HFF-Myc (cell line): ENCODE measurements at regions not wholly inside any gene's neighbourhood (a gene's known extent, or its start where the extent isn't known, plus 50 kb on each side); places are given as distances from the start of the nearest gene placed in this dataset.
"Not testable (repeated sequence)": the region's sequence is repeated elsewhere in the genome, so short reads cannot be mapped to it uniquely, and the experiment has no call there.

ENCODE experiments used
- DNase-seq: peaks from one replicate; pipeline ENCODE4 v3.0.0-alpha.2; 2011; ENCODE audit warnings: low read depth; ENCODE audit errors: extremely low read depth
- H3K4me3 ChIP-seq: replicated peaks from 2 replicates; pipeline ENCODE4 v1.5.1; 2011; ENCODE audit warnings: low read depth, mild to moderate bottlenecking, control low read depth, low read length
- CTCF ChIP-seq: IDR thresholded peaks from 2 replicates; pipeline ENCODE4 v1.5.1; 2012; ENCODE audit warnings: mild to moderate bottlenecking, low read depth, low read length, control low read depth; ENCODE audit errors: missing control alignments

GRCh38 chr7:114342431-114343179 is 72.0 kb upstream of the FOXP2 start:
- no peak for TF ChIP-seq CTCF
- no peak overlapping the region for H3K4me3 ChIP-seq
- DNase-seq: no peak

GRCh38 chr7:114341648-114342047 is 73.0 kb upstream of the FOXP2 start:
- no peak for DNase-seq
- H3K4me3 ChIP-seq: no peak overlapping the region
- no peak for TF ChIP-seq CTCF

- no peak for TF ChIP-seq CTCF
- no peak overlapping the region for H3K4me3 ChIP-seq
- no peak for DNase-seq
Observed at GRCh38 chr7:114334989-114335388, 79.6 kb upstream of the FOXP2 start.

GRCh38 chr7:114329458-114329857 is 85.2 kb upstream of the FOXP2 start:
- not testable (repeated sequence) for DNase-seq, H3K4me3 ChIP-seq

GRCh38 chr7:114317450-114318098 is 97.0 kb upstream of the FOXP2 start:
- H3K4me3 ChIP-seq: no peak overlapping the region
- no peak for TF ChIP-seq CTCF
- DNase-seq: no peak

GRCh38 chr7:114312649-114313048 is 102.0 kb upstream of the FOXP2 start:
- DNase-seq: no peak
- no peak for TF ChIP-seq CTCF

GRCh38 chr7:114310345-114311110 is 104.1 kb upstream of the FOXP2 start:
- no peak for TF ChIP-seq CTCF
- DNase-seq: no peak
- no peak overlapping the region for H3K4me3 ChIP-seq

More at GRCh38 chr7:114312649-114313048, 102.0 kb upstream of the FOXP2 start:
- no peak overlapping the region for H3K4me3 ChIP-seq
